GM12891 (cell line): ENCODE measurements at regions not wholly inside any gene's neighbourhood (a gene's known extent, or its start where the extent isn't known, plus 50 kb on each side); places are given as distances from the start of the nearest gene placed in this dataset.
A peak's percentile ranks its signal among the peaks of the same experiment; 100 is the strongest.

ENCODE experiments used
- DNase-seq: peaks from one replicate; pipeline ENCODE4 v3.0.0; 2011; ENCODE audit warnings: low spot score; ENCODE audit not compliant: insufficient read length
- FAIRE-seq: peaks from 2 replicates; lab custom pipeline; 2011; peaks lifted over from hg19 to GRCh38; lab: Jason Lieb, UNC
- PAX5 ChIP-seq: IDR thresholded peaks from 2 replicates; pipeline ENCODE4 v1.6.1; 2011; ENCODE audit warnings: low read length, moderate library complexity, mild to moderate bottlenecking; ENCODE audit not compliant: insufficient read depth, severe bottlenecking
- POLR2A ChIP-seq: IDR thresholded peaks from 2 replicates; pipeline ENCODE4 v1.6.1; 2011; ENCODE audit warnings: low read depth, low read length, control low read depth
- POLR2AphosphoS5 ChIP-seq: IDR thresholded peaks from 2 replicates; pipeline ENCODE4 v1.6.1; 2011; ENCODE audit warnings: low read depth, low read length, control low read depth
- POU2F2 ChIP-seq: IDR thresholded peaks from 2 replicates; pipeline ENCODE4 v1.6.1; 2011; ENCODE audit warnings: low read depth, mild to moderate bottlenecking, control low read depth, low read length, moderate library complexity
- SPI1 ChIP-seq: IDR thresholded peaks from 2 replicates; pipeline ENCODE4 v1.6.1; 2011; ENCODE audit warnings: low read depth, low read length, control low read depth
- TAF1 ChIP-seq: IDR thresholded peaks from 2 replicates; pipeline ENCODE4 v1.6.1; 2011; ENCODE audit warnings: low read depth, low read length, control low read depth

DNA sequence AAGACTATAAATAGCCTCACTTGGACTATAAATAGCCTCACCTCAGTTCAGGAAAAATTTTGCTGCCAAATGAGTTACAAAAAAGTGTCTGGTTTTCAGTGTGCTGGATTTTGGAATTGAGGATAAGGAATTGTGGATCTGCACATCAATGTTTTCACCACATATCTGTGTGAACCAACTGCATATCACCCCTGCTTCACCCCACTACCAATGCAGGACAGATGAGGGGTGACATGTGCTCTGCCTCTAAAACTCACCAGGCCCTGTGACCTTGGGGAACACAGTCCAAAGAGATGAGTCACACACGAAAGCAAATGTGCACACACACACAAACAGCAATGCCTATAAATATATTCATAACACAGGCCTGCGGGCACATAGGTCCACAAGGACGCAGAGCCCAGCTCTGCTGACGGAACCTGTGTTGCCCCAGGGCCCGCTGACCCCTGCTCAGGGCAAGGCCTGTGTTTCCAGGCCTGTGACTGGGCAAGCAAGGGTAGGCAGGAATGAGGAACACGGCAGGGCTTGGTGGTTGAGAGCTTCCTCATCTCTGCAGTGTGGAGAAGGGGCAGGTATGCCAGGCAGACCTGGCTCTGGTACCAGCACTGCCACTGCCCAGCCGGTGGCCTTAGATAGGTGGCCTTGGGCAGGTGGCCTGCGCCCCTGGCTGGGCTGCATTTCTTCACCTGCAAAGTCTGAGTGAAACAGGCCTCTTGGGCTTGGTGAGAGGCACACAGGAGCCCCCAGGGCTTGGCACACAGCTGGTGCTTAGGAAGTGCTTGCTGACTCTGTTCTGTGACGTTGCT lies 82.4 kb downstream of the ARL6IP4 start:
- peak; percentile 22; the same call in 1 of the 2 replicates for TF ChIP-seq SPI1
- TF ChIP-seq POLR2A = no peak
- no peak for DNase-seq
- FAIRE-seq = peak; percentile 76

- DNase-seq = no peak
- TF ChIP-seq POU2F2 (no peak), POLR2A (no peak), TAF1 (no peak), POLR2AphosphoS5 (no peak), PAX5 (no peak), SPI1 (no peak)
- peak; percentile 50 for FAIRE-seq
These were observed 81.1 kb downstream of the ARL6IP4 start for GRCh38 chr12:123061441-123062205.

GRCh38 chr12:123059500-123059899 lies 79.0 kb downstream of the ARL6IP4 start:
- FAIRE-seq = no peak
- no peak for TF ChIP-seq SPI1
- TF ChIP-seq POLR2AphosphoS5 = no peak
- no peak for TF ChIP-seq PAX5
- no peak for TF ChIP-seq POLR2A
- TF ChIP-seq TAF1 = no peak
- DNase-seq = no peak

DNA sequence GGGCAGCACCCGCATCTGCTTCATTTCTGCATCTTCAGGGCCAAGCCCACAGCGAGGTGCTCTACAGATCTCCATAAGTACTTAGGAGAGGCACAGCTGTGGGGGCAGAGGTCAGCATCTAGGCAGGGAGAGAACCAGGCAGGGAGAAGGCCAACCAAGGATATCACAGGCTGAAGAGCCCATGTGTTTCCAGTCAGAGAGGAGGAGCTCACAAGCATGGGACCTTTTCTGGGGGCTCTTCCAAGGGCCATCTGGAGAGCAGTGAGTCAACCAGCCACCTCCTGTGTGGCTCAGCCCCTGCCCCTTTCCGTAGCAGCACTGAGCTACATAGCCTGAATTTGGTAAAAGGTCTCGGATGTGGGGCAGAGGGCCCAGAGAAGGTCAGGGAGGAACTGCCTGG lies 78.5 kb downstream of the ARL6IP4 start:
- TF ChIP-seq PAX5 (no peak), SPI1 (no peak), TAF1 (no peak), POU2F2 (no peak), POLR2A (no peak), POLR2AphosphoS5 (no peak)
- no peak for FAIRE-seq
- DNase-seq = no peak

DNA sequence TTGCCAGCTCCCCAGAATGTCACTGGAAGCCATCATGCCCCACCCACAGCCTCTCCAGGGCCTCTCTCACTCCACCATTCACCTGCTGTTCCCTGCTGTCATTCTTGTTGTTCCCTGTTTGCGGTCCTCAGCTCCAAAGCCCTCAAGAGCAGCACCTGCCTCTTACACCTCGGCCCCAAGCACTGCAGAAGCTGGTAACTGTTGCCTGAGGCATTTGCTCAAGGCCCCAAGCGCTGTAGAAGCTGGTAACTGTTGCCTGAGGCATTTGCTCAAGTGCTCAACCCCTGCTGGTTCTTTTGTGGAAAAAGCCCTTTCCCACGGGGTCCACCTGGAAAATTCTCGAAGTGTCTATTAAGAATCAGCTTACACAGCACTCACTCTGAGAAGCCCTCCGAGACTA lies 78.0 kb downstream of the ARL6IP4 start:
- TF ChIP-seq POLR2A (no peak), POLR2AphosphoS5 (no peak), PAX5 (no peak), TAF1 (no peak), POU2F2 (no peak), SPI1 (no peak)
- DNase-seq (no peak), FAIRE-seq (no peak)

GRCh38 chr12:123057513-123058265 lies 77.2 kb downstream of the ARL6IP4 start:
- FAIRE-seq = peak; percentile 69
- DNase-seq = no peak

GRCh38 chr12:123056709-123057108 lies 76.2 kb downstream of the ARL6IP4 start:
- FAIRE-seq (no peak), DNase-seq (no peak)
- TF ChIP-seq SPI1 (no peak), TAF1 (no peak), POU2F2 (no peak), PAX5 (no peak), POLR2A (no peak), POLR2AphosphoS5 (no peak)

More at GRCh38 chr12:123057513-123058265, 77.2 kb downstream of the ARL6IP4 start:
- TF ChIP-seq SPI1 = peak; percentile 84
- TF ChIP-seq TAF1 = no peak
- TF ChIP-seq PAX5 = no peak

DNA sequence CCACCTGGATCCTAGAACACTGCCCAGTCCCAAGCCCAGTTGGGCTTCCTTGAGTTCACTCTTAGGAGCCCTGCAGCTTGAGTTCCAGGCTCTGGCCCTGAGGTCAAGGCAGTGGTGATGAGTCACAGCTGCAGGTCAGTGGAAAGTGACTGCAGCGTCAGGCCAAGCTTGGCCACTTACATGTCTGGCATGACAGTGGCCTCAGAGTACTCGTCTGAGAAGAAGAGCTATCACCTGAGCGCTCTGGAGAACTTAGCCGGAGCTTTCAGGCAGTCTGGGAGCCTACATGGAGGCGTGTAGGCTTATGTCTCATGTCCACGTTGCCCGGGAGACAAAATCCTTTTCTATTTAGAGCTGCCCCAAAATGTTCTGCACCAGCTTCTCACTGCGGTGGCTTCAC lies 75.6 kb downstream of the ARL6IP4 start:
- no peak for DNase-seq
- no peak for TF ChIP-seq PAX5
- TF ChIP-seq TAF1 = no peak
- no peak for TF ChIP-seq SPI1
- no peak for TF ChIP-seq POLR2A
- no peak for TF ChIP-seq POU2F2
- no peak for TF ChIP-seq POLR2AphosphoS5
- FAIRE-seq = no peak

GRCh38 chr12:123055281-123055766 lies 74.8 kb downstream of the ARL6IP4 start:
- DNase-seq = no peak
- no peak for FAIRE-seq
- TF ChIP-seq TAF1 (no peak), SPI1 (no peak), POU2F2 (no peak), POLR2AphosphoS5 (no peak), PAX5 (no peak), POLR2A (no peak)

- TF ChIP-seq POU2F2 = no peak
- TF ChIP-seq POLR2A = no peak
- TF ChIP-seq PAX5 = no peak
- no peak for TF ChIP-seq POLR2AphosphoS5
- TF ChIP-seq SPI1 = no peak
- TF ChIP-seq TAF1 = no peak
- DNase-seq (no peak), FAIRE-seq (no peak)
These were observed 73.9 kb downstream of the ARL6IP4 start for GRCh38 chr12:123054371-123054770.
